ENCODE measurements at regions not wholly inside any gene's neighbourhood (a gene's known extent, or its start where the extent isn't known, plus 50 kb on each side); places are given as distances from the start of the nearest gene placed in this dataset.
A peak's percentile ranks its signal among the peaks of the same experiment; 100 is the strongest.
"Not testable (repeated sequence)": the region's sequence is repeated elsewhere in the genome, so short reads cannot be mapped to it uniquely, and the experiment has no call there.

DNA sequence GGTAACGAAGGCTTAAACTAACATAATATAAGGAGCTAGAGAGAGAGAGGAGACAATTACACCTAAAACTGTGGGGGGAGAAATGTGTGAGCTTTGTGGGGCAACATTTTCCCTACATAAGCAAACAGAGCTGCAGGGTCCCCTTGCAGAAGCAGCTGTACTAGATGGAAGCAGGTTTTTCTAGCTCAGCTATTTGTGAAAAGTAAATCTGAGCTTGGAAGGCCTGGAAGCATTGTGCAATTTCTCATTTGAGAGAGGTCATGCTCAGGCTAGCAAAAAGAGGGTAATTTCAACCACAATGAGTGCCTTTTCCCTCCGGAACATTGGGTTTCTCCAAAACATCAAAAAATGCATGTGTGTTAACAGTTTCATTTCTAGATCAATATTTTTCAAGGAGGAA, 130.0 kb downstream of the ARL4C start:
- peak in 1 of 2 donors; percentile 6 for TF ChIP-seq POLR2AphosphoS5 (IDR thresholded peaks at IDR 0.05)
- TF ChIP-seq, protein P1, sequence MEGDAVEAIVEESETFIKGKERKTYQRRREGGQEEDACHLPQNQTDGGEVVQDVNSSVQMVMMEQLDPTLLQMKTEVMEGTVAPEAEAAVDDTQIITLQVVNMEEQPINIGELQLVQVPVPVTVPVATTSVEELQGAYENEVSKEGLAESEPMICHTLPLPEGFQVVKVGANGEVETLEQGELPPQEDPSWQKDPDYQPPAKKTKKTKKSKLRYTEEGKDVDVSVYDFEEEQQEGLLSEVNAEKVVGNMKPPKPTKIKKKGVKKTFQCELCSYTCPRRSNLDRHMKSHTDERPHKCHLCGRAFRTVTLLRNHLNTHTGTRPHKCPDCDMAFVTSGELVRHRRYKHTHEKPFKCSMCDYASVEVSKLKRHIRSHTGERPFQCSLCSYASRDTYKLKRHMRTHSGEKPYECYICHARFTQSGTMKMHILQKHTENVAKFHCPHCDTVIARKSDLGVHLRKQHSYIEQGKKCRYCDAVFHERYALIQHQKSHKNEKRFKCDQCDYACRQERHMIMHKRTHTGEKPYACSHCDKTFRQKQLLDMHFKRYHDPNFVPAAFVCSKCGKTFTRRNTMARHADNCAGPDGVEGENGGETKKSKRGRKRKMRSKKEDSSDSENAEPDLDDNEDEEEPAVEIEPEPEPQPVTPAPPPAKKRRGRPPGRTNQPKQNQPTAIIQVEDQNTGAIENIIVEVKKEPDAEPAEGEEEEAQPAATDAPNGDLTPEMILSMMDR (IDR thresholded peaks at IDR 0.05) = no peak
- peaks cover 0 to 20% (median 15%) of the 10 kb centered on the region in 4 donors for H3K4me1 ChIP-seq
- no peaks in the 10 kb centered on the region for H3K36me3 ChIP-seq
- intact Hi-C loops (cut with DNase I) = no loop called here
- H3K27me3 ChIP-seq = peaks cover 0 to 7% (median 0%) of the 10 kb centered on the region in 4 donors
- WGBS = 67% methylated on average over 2 of the region's 2 CpGs
- H3K4me3 ChIP-seq = no peak overlapping the region
- H3K9me3 ChIP-seq = no peaks in the 10 kb centered on the region
- no peak for DNase-seq (ENCODE audit: extremely low spot score)
- H3K27ac ChIP-seq (replicated peaks in 1 of 4) = no peak overlapping the region

GRCh38 chr2:234364661-234365060, 132.2 kb downstream of the ARL4C start:
- Histone ChIP-seq H3K27ac (replicated peaks in 1 of 4) (no peak overlapping the region), H3K9me3 (no peaks in the 10 kb centered on the region), H3K4me1 (peaks cover 0 to 20% (median 15%) of the 10 kb centered on the region in 4 donors), H3K36me3 (no peaks in the 10 kb centered on the region), H3K4me3 (no peak overlapping the region), H3K27me3 (peaks cover 0 to 14% (median 0%) of the 10 kb centered on the region in 4 donors)
- no peak for DNase-seq (ENCODE audit: extremely low spot score)
- intact Hi-C loops (cut with DNase I) = no loop called here
- WGBS = 70% methylated on average over 8 of the region's 8 CpGs
- TF ChIP-seq POLR2A (IDR thresholded peaks at IDR 0.05; ENCODE audit: low read depth) (no peak), POLR2AphosphoS5 (IDR thresholded peaks at IDR 0.05) (no peak), EP300 (IDR thresholded peaks at IDR 0.05) (no peak)
- TF ChIP-seq, protein P1 (IDR thresholded peaks at IDR 0.05) = no peak

DNA sequence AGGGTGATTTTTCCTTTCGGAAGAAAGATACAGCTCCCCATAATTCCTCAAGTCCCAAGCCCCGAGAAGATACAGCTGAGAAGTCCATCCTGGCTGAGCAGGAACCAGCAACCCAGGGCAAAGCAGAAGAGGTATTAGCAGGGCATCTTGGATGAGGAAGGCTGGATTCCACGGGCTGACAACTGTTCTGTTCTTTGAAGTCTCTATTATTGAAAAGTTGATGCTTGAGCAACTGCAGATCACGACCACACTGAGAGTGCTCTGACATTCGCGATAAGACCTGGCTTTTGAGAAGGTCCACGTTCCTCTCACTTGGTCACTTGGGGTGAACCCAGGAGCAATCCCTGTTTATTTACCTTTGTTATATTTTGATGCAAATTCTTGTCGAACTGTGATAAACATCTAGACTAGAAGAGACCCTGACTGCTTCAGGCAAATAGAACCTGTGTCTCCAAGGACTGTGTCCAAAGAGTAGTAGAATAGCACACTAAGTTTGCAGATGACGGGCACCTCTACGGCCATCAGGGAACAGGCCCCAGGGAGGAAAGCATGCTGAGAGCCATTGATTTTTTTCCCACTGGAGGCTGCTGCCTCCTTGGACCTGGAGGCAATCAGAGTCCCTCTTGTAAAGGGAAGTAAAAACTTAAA, 133.1 kb downstream of the ARL4C start:
- Histone ChIP-seq H3K27ac (replicated peaks in 1 of 4) (no peak overlapping the region), H3K27me3 (peaks cover 0 to 14% (median 0%) of the 10 kb centered on the region in 4 donors), H3K9me3 (peaks cover 0 to 2% (median 0%) of the 10 kb centered on the region in 4 donors), H3K4me1 (peaks cover 0 to 18% (median 14%) of the 10 kb centered on the region in 4 donors), H3K36me3 (no peaks in the 10 kb centered on the region), H3K4me3 (no peak overlapping the region)
- no peak for DNase-seq (ENCODE audit: extremely low spot score)
- WGBS = 55% methylated on average over 10 of the region's 10 CpGs
- intact Hi-C loops (cut with DNase I) = no loop called here
- no peak for TF ChIP-seq POLR2A (IDR thresholded peaks at IDR 0.05; ENCODE audit: low read depth)
- TF ChIP-seq, protein P1 (IDR thresholded peaks at IDR 0.05) = no peak
- no peak for TF ChIP-seq POLR2AphosphoS5 (IDR thresholded peaks at IDR 0.05)
- TF ChIP-seq EP300 (IDR thresholded peaks at IDR 0.05) = no peak

- peaks cover 0 to 14% (median 0%) of the 10 kb centered on the region in 4 donors for H3K27me3 ChIP-seq
- intact Hi-C loops (cut with DNase I) = no loop called here
Observed at GRCh38 chr2:234363011-234363487, 133.8 kb downstream of the ARL4C start.

DNA sequence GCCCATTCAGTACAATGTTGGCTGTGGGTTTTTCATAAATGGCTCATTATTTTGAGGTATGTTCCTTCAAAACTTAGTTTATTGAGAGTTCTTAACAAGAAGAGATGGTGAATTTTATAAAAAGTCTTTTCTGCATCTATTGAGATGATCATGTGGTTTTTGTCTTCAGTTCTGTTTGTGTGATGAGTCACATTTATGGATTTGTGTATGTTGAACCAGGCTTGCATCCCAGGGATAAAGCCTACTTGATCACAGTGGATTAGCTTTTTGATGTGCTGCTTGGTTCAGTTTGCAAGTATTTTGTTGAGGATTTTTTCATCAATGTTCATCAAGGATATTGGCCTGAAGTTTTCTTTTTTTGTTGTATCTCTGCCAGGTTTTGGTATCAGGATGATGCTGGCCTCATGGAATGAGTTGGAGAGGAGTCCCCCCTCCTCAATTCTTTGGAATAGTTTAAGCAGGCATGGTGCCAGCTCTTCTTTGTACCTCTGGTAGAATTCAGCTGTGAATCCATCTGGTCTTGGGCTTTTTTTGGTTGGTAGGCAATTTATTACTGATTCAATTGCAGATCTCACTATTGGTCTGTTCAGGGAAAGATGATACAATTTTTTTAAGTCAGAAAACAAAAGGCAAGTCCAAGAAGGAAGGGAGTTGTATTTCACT, 136.4 kb downstream of the ARL4C start:
- H3K36me3 ChIP-seq; H3K4me1 ChIP-seq; DNase-seq (ENCODE audit: extremely low spot score); intact Hi-C loops (cut with DNase I); H3K9me3 ChIP-seq; H3K4me3 ChIP-seq; H3K27ac ChIP-seq (replicated peaks in 1 of 4): not testable (repeated sequence)
- H3K27me3 ChIP-seq = peaks cover 0 to 18% (median 0%) of the 10 kb centered on the region in 4 donors

More at GRCh38 chr2:234363011-234363487, 133.8 kb downstream of the ARL4C start:
- Histone ChIP-seq H3K27ac (replicated peaks in 1 of 4) (no peak overlapping the region), H3K36me3 (no peaks in the 10 kb centered on the region), H3K4me1 (peaks cover 0 to 16% (median 10%) of the 10 kb centered on the region in 4 donors), H3K9me3 (peaks cover 0 to 4% (median 0%) of the 10 kb centered on the region in 4 donors), H3K4me3 (no peak overlapping the region)
- DNase-seq (ENCODE audit: extremely low spot score) = no peak
- TF ChIP-seq, protein P1 (IDR thresholded peaks at IDR 0.05) = no peak
- WGBS = 28% methylated on average over 4 of the region's 4 CpGs

All from esophagus muscularis mucosa (tissue), 4 donors.